ENCODE measurements at regions not wholly inside any gene's neighbourhood (a gene's known extent, or its start where the extent isn't known, plus 50 kb on each side); places are given as distances from the start of the nearest gene placed in this dataset.

GRCh38 chr2:180061085-180061484 is 54.0 kb upstream of the CWC22 start:
- Histone ChIP-seq H3K4me3 (ENCODE audit: low read depth, low read length) (no peak overlapping the region), H3K79me2 (no peaks in the 10 kb centered on the region), H3K27ac (no peak overlapping the region), H3K27me3 (ENCODE audit: control insufficient read depth, insufficient read depth, low read length) (no peaks in the 10 kb centered on the region), H3K36me3 (ENCODE audit: control insufficient read depth, insufficient read depth, low read length) (no peaks in the 10 kb centered on the region), H3K4me1 (no peaks in the 10 kb centered on the region), H3K9ac (no peak overlapping the region), H3K4me2 (ENCODE audit: low read length) (no peak overlapping the region), H3K9me3 (ENCODE audit: control insufficient read depth, low read length) (no peaks in the 10 kb centered on the region), H2AFZ (no peak overlapping the region)
- no peak for TF ChIP-seq CTCF (IDR thresholded peaks at IDR 0.05)

- no peaks in the 10 kb centered on the region for H3K9me3 ChIP-seq (ENCODE audit: control insufficient read depth, low read length)
- H3K9ac ChIP-seq, result no peak overlapping the region
- H3K79me2 ChIP-seq, result no peaks in the 10 kb centered on the region
- no peak overlapping the region for H3K27ac ChIP-seq
- no peak for TF ChIP-seq CTCF (IDR thresholded peaks at IDR 0.05)
- no peaks in the 10 kb centered on the region for H3K27me3 ChIP-seq (ENCODE audit: control insufficient read depth, insufficient read depth, low read length)
- H3K4me2 ChIP-seq (ENCODE audit: low read length), result no peak overlapping the region
- no peak overlapping the region for H3K4me3 ChIP-seq (ENCODE audit: low read depth, low read length)
- no peaks in the 10 kb centered on the region for H3K4me1 ChIP-seq
- no peaks in the 10 kb centered on the region for H3K36me3 ChIP-seq (ENCODE audit: control insufficient read depth, insufficient read depth, low read length)
- no peak overlapping the region for H2AFZ ChIP-seq
Observed at GRCh38 chr2:180058993-180059392, 51.9 kb upstream of the CWC22 start.

GRCh38 chr2:180057706-180058412 is 50.8 kb upstream of the CWC22 start:
- Histone ChIP-seq H3K79me2 (no peaks in the 10 kb centered on the region), H3K27me3 (ENCODE audit: control insufficient read depth, insufficient read depth, low read length) (no peaks in the 10 kb centered on the region), H3K36me3 (ENCODE audit: control insufficient read depth, insufficient read depth, low read length) (no peaks in the 10 kb centered on the region), H3K27ac (no peak overlapping the region), H3K4me3 (ENCODE audit: low read depth, low read length) (no peak overlapping the region), H3K9me3 (ENCODE audit: control insufficient read depth, low read length) (no peaks in the 10 kb centered on the region), H3K9ac (no peak overlapping the region), H2AFZ (no peak overlapping the region), H3K4me1 (no peaks in the 10 kb centered on the region), H3K4me2 (ENCODE audit: low read length) (no peak overlapping the region)
- no peak for TF ChIP-seq CTCF (IDR thresholded peaks at IDR 0.05)

Measured in parathyroid adenoma (tissue), 2 donors.